ENCODE measurements at regions not wholly inside any gene's neighbourhood (a gene's known extent, or its start where the extent isn't known, plus 50 kb on each side); places are given as distances from the start of the nearest gene placed in this dataset.

DNA sequence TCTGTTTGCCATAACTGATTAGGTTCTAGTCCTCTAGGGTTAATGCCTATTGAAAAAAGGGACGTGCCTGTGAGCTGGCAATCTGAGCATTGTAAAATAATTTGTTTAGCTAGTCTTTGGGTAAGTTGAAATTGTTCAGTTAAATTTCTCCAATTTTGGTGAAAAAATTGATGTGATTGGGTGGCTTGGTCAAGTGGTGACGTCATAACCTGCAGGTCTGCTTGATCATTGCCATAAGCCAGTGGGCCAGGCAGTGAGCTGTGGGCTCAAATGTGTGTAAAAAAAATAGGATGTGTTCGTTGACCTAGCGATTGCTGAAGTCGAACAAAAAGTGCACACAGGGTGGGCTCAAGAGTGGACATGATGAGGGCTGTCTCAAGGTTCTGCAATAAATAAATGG is 193.3 kb downstream of the ZC4H2 start:
- H3K27me3 ChIP-seq = no peaks in the 10 kb centered on the region
- H3K4me3 ChIP-seq = no peak overlapping the region
- no peak overlapping the region for H3K27ac ChIP-seq
- no peaks in the 10 kb centered on the region for H3K4me1 ChIP-seq
- H4K20me1 ChIP-seq (ENCODE audit: low read depth) = no peaks in the 10 kb centered on the region
- Mint-ChIP-seq H3K9me3 (peaks cover 11% of the 10 kb centered on the region), H3K4me1 (no peaks in the 10 kb centered on the region), H3K4me3 (no peak overlapping the region), H3K27me3 (ENCODE audit: insufficient read depth, low read depth) (no peaks in the 10 kb centered on the region), H3K36me3 (peaks cover 2% of the 10 kb centered on the region), H3K27ac (no peak overlapping the region)
- TF ChIP-seq EZH2 (IDR thresholded peaks at IDR 0.05) = no peak
- TF ChIP-seq, protein P1, sequence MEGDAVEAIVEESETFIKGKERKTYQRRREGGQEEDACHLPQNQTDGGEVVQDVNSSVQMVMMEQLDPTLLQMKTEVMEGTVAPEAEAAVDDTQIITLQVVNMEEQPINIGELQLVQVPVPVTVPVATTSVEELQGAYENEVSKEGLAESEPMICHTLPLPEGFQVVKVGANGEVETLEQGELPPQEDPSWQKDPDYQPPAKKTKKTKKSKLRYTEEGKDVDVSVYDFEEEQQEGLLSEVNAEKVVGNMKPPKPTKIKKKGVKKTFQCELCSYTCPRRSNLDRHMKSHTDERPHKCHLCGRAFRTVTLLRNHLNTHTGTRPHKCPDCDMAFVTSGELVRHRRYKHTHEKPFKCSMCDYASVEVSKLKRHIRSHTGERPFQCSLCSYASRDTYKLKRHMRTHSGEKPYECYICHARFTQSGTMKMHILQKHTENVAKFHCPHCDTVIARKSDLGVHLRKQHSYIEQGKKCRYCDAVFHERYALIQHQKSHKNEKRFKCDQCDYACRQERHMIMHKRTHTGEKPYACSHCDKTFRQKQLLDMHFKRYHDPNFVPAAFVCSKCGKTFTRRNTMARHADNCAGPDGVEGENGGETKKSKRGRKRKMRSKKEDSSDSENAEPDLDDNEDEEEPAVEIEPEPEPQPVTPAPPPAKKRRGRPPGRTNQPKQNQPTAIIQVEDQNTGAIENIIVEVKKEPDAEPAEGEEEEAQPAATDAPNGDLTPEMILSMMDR (IDR thresholded peaks at IDR 0.05) = no peak
- TF ChIP-seq EZH2phosphoT487 (IDR thresholded peaks at IDR 0.05) = no peak
- peaks cover 4% of the 10 kb centered on the region for H3K36me3 ChIP-seq
- no peak overlapping the region for H2AFZ ChIP-seq (replicated peaks)
- DNase-seq (ENCODE audit: low spot score) = no peak
- no peaks in the 10 kb centered on the region for H3F3A ChIP-seq (ENCODE audit: low read depth)
- H3K79me2 ChIP-seq (ENCODE audit: low read depth) = no peaks in the 10 kb centered on the region
- peaks cover 8% of the 10 kb centered on the region for H3K9me3 ChIP-seq (ENCODE audit: low read depth)
- H3K4me2 ChIP-seq = no peak overlapping the region
- H3K9ac ChIP-seq = no peak overlapping the region

DNA sequence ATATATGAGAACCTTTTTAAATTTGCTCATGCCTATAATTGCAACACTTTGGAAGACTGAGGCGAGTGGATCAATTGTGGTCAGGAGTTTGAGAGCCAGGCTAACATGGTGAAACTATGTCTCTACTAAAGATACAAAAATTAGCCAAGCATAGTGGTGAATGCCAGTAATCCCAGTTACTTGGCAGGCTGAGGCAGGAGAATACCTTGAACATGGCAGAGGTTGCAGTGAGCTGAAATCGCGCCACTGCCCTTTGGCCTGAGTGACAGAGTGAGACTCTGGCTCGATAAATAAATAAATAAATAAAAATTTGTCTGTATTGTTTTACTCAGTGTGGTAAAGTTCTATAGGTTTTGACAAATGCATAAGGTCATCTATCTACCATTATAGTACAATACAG is 218.2 kb downstream of the ZC4H2 start:
- TF ChIP-seq EZH2phosphoT487 (IDR thresholded peaks at IDR 0.05) (no peak), EZH2 (IDR thresholded peaks at IDR 0.05) (no peak)
- TF ChIP-seq, protein P1 (IDR thresholded peaks at IDR 0.05) = no peak
- Histone ChIP-seq H3K4me3 (no peak overlapping the region), H3K4me2 (no peak overlapping the region), H4K20me1 (ENCODE audit: low read depth) (no peaks in the 10 kb centered on the region), H3K36me3 (no peaks in the 10 kb centered on the region), H3K27me3 (no peaks in the 10 kb centered on the region), H3K9ac (no peak overlapping the region), H3K27ac (no peak overlapping the region), H3K4me1 (no peaks in the 10 kb centered on the region), H2AFZ (replicated peaks) (no peak overlapping the region), H3K9me3 (ENCODE audit: low read depth) (peaks cover 7% of the 10 kb centered on the region), H3K79me2 (ENCODE audit: low read depth) (no peaks in the 10 kb centered on the region), H3F3A (ENCODE audit: low read depth) (no peaks in the 10 kb centered on the region)
- no peaks in the 10 kb centered on the region for H3K36me3 Mint-ChIP-seq
- H3K27ac Mint-ChIP-seq = no peak overlapping the region
- no peaks in the 10 kb centered on the region for H3K9me3 Mint-ChIP-seq
- no peak overlapping the region for H3K4me3 Mint-ChIP-seq
- DNase-seq (ENCODE audit: low spot score) = no peak
- peaks cover 2% of the 10 kb centered on the region for H3K27me3 Mint-ChIP-seq (ENCODE audit: insufficient read depth, low read depth)
- no peaks in the 10 kb centered on the region for H3K4me1 Mint-ChIP-seq

DNA sequence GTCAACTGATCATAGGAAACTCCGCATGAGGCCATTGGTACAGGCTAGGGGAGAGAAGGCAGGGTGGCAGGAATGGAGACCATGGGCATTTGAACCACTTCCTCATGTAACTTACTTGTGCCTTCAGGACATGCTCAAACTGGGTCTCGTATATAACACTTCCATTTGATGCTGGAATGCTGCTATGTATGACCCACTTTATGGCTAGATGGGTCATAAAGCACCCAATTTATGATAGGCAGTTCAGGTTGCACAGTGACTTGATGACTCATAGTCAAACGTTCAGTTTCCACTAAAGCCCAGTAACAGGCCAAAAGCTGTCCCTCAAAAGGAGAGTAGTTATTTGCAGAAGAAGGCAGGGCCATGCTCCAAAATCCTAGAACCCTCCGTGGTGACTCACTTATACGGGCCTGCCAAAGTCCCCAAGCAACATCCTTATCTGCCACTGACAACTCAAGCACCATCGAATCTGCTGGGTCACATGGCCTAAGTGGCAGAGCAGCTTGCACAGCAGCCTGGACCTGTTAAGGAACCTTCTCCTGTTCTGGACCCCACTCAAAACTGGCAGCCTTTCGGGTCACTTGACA is 236.4 kb downstream of the ZC4H2 start:
- peaks cover 1% of the 10 kb centered on the region for H3K9me3 Mint-ChIP-seq
- H2AFZ ChIP-seq (replicated peaks) = no peak overlapping the region
- H3K4me3 ChIP-seq = no peak overlapping the region

More for the DNA sequence above, 236.4 kb downstream of the ZC4H2 start:
- H3F3A ChIP-seq (ENCODE audit: low read depth) = no peaks in the 10 kb centered on the region
- H3K36me3 ChIP-seq = no peaks in the 10 kb centered on the region
- H3K27ac ChIP-seq = no peak overlapping the region
- no peaks in the 10 kb centered on the region for H3K27me3 ChIP-seq
- Mint-ChIP-seq H3K27me3 (ENCODE audit: insufficient read depth, low read depth) (peaks cover 2% of the 10 kb centered on the region), H3K4me3 (no peak overlapping the region), H3K27ac (no peak overlapping the region), H3K4me1 (no peaks in the 10 kb centered on the region), H3K36me3 (no peaks in the 10 kb centered on the region)
- no peak overlapping the region for H3K9ac ChIP-seq
- H3K79me2 ChIP-seq (ENCODE audit: low read depth) = no peaks in the 10 kb centered on the region
- H4K20me1 ChIP-seq (ENCODE audit: low read depth) = no peaks in the 10 kb centered on the region
- H3K4me1 ChIP-seq = no peaks in the 10 kb centered on the region
- H3K4me2 ChIP-seq = no peak overlapping the region
- TF ChIP-seq EZH2phosphoT487 (IDR thresholded peaks at IDR 0.05) = no peak
- TF ChIP-seq EZH2 (IDR thresholded peaks at IDR 0.05) = no peak
- TF ChIP-seq, protein P1 (IDR thresholded peaks at IDR 0.05) = no peak
- no peaks in the 10 kb centered on the region for H3K9me3 ChIP-seq (ENCODE audit: low read depth)
- no peak for DNase-seq (ENCODE audit: low spot score)
